ENCODE measurements at regions not wholly inside any gene's neighbourhood (a gene's known extent, or its start where the extent isn't known, plus 50 kb on each side); places are given as distances from the start of the nearest gene placed in this dataset.
A peak's percentile ranks its signal among the peaks of the same experiment; 100 is the strongest.

GRCh38 chr10:14416308-14416700, 85.6 kb upstream of the FRMD4A start:
- H3K4me3 ChIP-seq (ENCODE audit: control insufficient read depth, low read depth, low read length) = no peak overlapping the region
- DNase-seq (ENCODE audit: low read depth) = no peak
- TF ChIP-seq CTCF (conservative IDR thresholded peaks at IDR 0.05; ENCODE audit: control insufficient read depth, insufficient read depth, low read depth, low read length) = no peak

GRCh38 chr10:14415676-14416307, 85.1 kb upstream of the FRMD4A start:
- TF ChIP-seq CTCF (conservative IDR thresholded peaks at IDR 0.05; ENCODE audit: control insufficient read depth, insufficient read depth, low read depth, low read length) = no peak
- DNase-seq (ENCODE audit: low read depth) = no peak
- H3K4me3 ChIP-seq (ENCODE audit: control insufficient read depth, low read depth, low read length) = no peak overlapping the region

GRCh38 chr10:14414901-14415300, 84.2 kb upstream of the FRMD4A start:
- H3K4me3 ChIP-seq (ENCODE audit: control insufficient read depth, low read depth, low read length) = no peak overlapping the region
- no peak for TF ChIP-seq CTCF (conservative IDR thresholded peaks at IDR 0.05; ENCODE audit: control insufficient read depth, insufficient read depth, low read depth, low read length)
- DNase-seq (ENCODE audit: low read depth) = peak; percentile 21

GRCh38 chr10:14413523-14413922, 82.8 kb upstream of the FRMD4A start:
- DNase-seq (ENCODE audit: low read depth) = no peak
- TF ChIP-seq CTCF (conservative IDR thresholded peaks at IDR 0.05; ENCODE audit: control insufficient read depth, insufficient read depth, low read depth, low read length) = no peak
- H3K4me3 ChIP-seq (ENCODE audit: control insufficient read depth, low read depth, low read length) = no peak overlapping the region

- no peak overlapping the region for H3K4me3 ChIP-seq (ENCODE audit: control insufficient read depth, low read depth, low read length)
- DNase-seq (ENCODE audit: low read depth) = no peak
- TF ChIP-seq CTCF (conservative IDR thresholded peaks at IDR 0.05; ENCODE audit: control insufficient read depth, insufficient read depth, low read depth, low read length) = no peak
These were observed 81.9 kb upstream of the FRMD4A start for GRCh38 chr10:14412624-14413023.

- DNase-seq (ENCODE audit: low read depth) = no peak
- no peak for TF ChIP-seq CTCF (conservative IDR thresholded peaks at IDR 0.05; ENCODE audit: control insufficient read depth, insufficient read depth, low read depth, low read length)
- H3K4me3 ChIP-seq (ENCODE audit: control insufficient read depth, low read depth, low read length) = no peak overlapping the region
These were observed 79.2 kb upstream of the FRMD4A start for GRCh38 chr10:14409856-14410458.

Measured in fibroblast of mammary gland (primary cell).